ENCODE measurements at regions not wholly inside any gene's neighbourhood (a gene's known extent, or its start where the extent isn't known, plus 50 kb on each side); places are given as distances from the start of the nearest gene placed in this dataset.

GRCh38 chr2:180077295-180077906 lies 70.3 kb upstream of the CWC22 start:
- intact Hi-C loops (cut with micrococcal nuclease): no loop called here

- intact Hi-C loops (cut with micrococcal nuclease): no loop called here
Measured at GRCh38 chr2:180075870-180076269, 68.8 kb upstream of the CWC22 start.

GRCh38 chr2:180071797-180072196 lies 64.7 kb upstream of the CWC22 start:
- intact Hi-C loops (cut with micrococcal nuclease): no loop called here

- intact Hi-C loops (cut with micrococcal nuclease): no loop called here
Measured at GRCh38 chr2:180063494-180064092, 56.5 kb upstream of the CWC22 start.

GRCh38 chr2:180062178-180062577 lies 55.1 kb upstream of the CWC22 start:
- intact Hi-C loops (cut with micrococcal nuclease): no loop called here

GRCh38 chr2:180061546-180061945 lies 54.4 kb upstream of the CWC22 start:
- intact Hi-C loops (cut with micrococcal nuclease): no loop called here

GRCh38 chr2:180061085-180061484 lies 54.0 kb upstream of the CWC22 start:
- intact Hi-C loops (cut with micrococcal nuclease): no loop called here

- intact Hi-C loops (cut with micrococcal nuclease): no loop called here
Measured at GRCh38 chr2:180058993-180059392, 51.9 kb upstream of the CWC22 start.

GRCh38 chr2:180057706-180058412 lies 50.8 kb upstream of the CWC22 start:
- intact Hi-C loops (cut with micrococcal nuclease): no loop called here
